Smooth muscle cell (in vitro differentiated cells): ENCODE measurements at regions not wholly inside any gene's neighbourhood (a gene's known extent, or its start where the extent isn't known, plus 50 kb on each side); places are given as distances from the start of the nearest gene placed in this dataset.

Experiments used
- DNase-seq: peaks from one replicate; lab custom pipeline; 2025; ENCODE audit not compliant: unreplicated experiment; lab: John Stamatoyannopoulos, UW
- H2AFZ ChIP-seq: fragments of 200-600 bp; sonication (generic); 2 replicates; pipeline ENCODE4 v1.6.0; 2016; ENCODE audit warnings: antibody characterized with exemption, low read depth, mild to moderate bottlenecking
- H3F3A ChIP-seq: fragments of 200-600 bp; sonication (generic); 2 replicates; pipeline ENCODE4 v1.6.0; 2017; ENCODE audit warnings: antibody characterized with exemption, low read depth
- H3K27ac ChIP-seq: fragments of 200-600 bp; sonication (generic); 2 replicates; pipeline ENCODE4 v1.5.1; 2016; ENCODE audit warnings: low read depth, mild to moderate bottlenecking
- H3K27me3 ChIP-seq: fragments of 200-600 bp; sonication (generic); 2 replicates; pipeline ENCODE4 v1.6.1; 2016; ENCODE audit warnings: low read depth, mild to moderate bottlenecking
- H3K36me3 ChIP-seq: fragments of 200-600 bp; sonication (generic); 2 replicates; pipeline ENCODE4 v1.5.1; 2016; ENCODE audit warnings: low read depth
- H3K4me1 ChIP-seq: fragments of 200-600 bp; sonication (generic); 2 replicates; pipeline ENCODE4 v1.5.1; 2016; ENCODE audit warnings: low read depth
- H3K4me2 ChIP-seq: fragments of 200-600 bp; sonication (generic); 2 replicates; pipeline ENCODE4 v1.6.0; 2016; ENCODE audit warnings: mild to moderate bottlenecking
- H3K4me3 ChIP-seq: fragments of 200-600 bp; sonication (generic); 2 replicates; pipeline ENCODE4 v1.5.1; 2016; ENCODE audit warnings: mild to moderate bottlenecking
- H3K79me2 ChIP-seq: fragments of 200-600 bp; sonication (generic); 2 replicates; pipeline ENCODE4 v1.6.0; 2016; ENCODE audit warnings: low read depth, mild to moderate bottlenecking
- H3K9ac ChIP-seq: fragments of 200-600 bp; sonication (generic); 2 replicates; pipeline ENCODE4 v1.6.0; 2016; ENCODE audit warnings: low read depth
- H3K9me3 ChIP-seq: fragments of 200-600 bp; sonication (generic); replicated peaks from 2 replicates; pipeline ENCODE4 v1.5.1; 2016; ENCODE audit warnings: low read depth
- H4K20me1 ChIP-seq: fragments of 200-600 bp; sonication (generic); 2 replicates; pipeline ENCODE4 v1.6.0; 2016; ENCODE audit warnings: low read depth
- CTCF ChIP-seq: fragments of 200-600 bp; sonication (generic); IDR thresholded peaks from 2 replicates; pipeline ENCODE4 v1.5.1; 2017; ENCODE audit warnings: borderline replicate concordance, mild to moderate bottlenecking, antibody characterized with exemption; ENCODE audit not compliant: insufficient read depth, poor library complexity, severe bottlenecking
- WGBS: methylation state at CpG from one replicate; pipeline ENCODE4 v1.1.7; 2016; ENCODE audit warnings: low lambda C conversion rate; 5-methylcytosine and 5-hydroxymethylcytosine counted together

GRCh38 chr3:153094386-153094785 lies 67.6 kb upstream of the RAP2B start:
- 20% methylated on average over 1 of the region's 1 CpG for WGBS
- Histone ChIP-seq H3K4me1 (no peaks in the 10 kb centered on the region), H2AFZ (peak overlapping the region; percentile 62), H4K20me1 (no peaks in the 10 kb centered on the region), H3K4me2 (no peak overlapping the region), H3K79me2 (no peaks in the 10 kb centered on the region), H3F3A (peaks cover 4% of the 10 kb centered on the region), H3K9ac (no peak overlapping the region), H3K27me3 (no peaks in the 10 kb centered on the region), H3K36me3 (no peaks in the 10 kb centered on the region), H3K9me3 (no peaks in the 10 kb centered on the region), H3K27ac (no peak overlapping the region), H3K4me3 (no peak overlapping the region)
- no peak for DNase-seq
- no peak for TF ChIP-seq CTCF

GRCh38 chr3:153095441-153095840 lies 66.6 kb upstream of the RAP2B start:
- peaks cover 4% of the 10 kb centered on the region for H3F3A ChIP-seq
- no peaks in the 10 kb centered on the region for H3K79me2 ChIP-seq
- H2AFZ ChIP-seq: no peak overlapping the region
- H3K27me3 ChIP-seq: no peaks in the 10 kb centered on the region
- no peaks in the 10 kb centered on the region for H4K20me1 ChIP-seq
- TF ChIP-seq CTCF: no peak
- DNase-seq: no peak
- H3K9me3 ChIP-seq: no peaks in the 10 kb centered on the region
- no peak overlapping the region for H3K27ac ChIP-seq
- WGBS: 100% methylated on average over 1 of the region's 1 CpG
- H3K4me1 ChIP-seq: no peaks in the 10 kb centered on the region
- H3K9ac ChIP-seq: no peak overlapping the region
- no peak overlapping the region for H3K4me3 ChIP-seq
- H3K4me2 ChIP-seq: no peak overlapping the region
- H3K36me3 ChIP-seq: no peaks in the 10 kb centered on the region

- Histone ChIP-seq H3K9me3 (no peaks in the 10 kb centered on the region), H3K36me3 (no peaks in the 10 kb centered on the region), H4K20me1 (no peaks in the 10 kb centered on the region), H3K79me2 (no peaks in the 10 kb centered on the region), H3K4me1 (no peaks in the 10 kb centered on the region), H3K27me3 (no peaks in the 10 kb centered on the region), H2AFZ (no peak overlapping the region), H3K9ac (no peak overlapping the region), H3K4me2 (no peak overlapping the region), H3F3A (peaks cover 4% of the 10 kb centered on the region), H3K27ac (no peak overlapping the region), H3K4me3 (no peak overlapping the region)
- no peak for TF ChIP-seq CTCF
- no peak for DNase-seq
- 77% methylated on average over 7 of the region's 7 CpGs for WGBS
These were observed 65.3 kb upstream of the RAP2B start for GRCh38 chr3:153096731-153097131.

GRCh38 chr3:153097213-153097612 lies 64.8 kb upstream of the RAP2B start:
- no peaks in the 10 kb centered on the region for H3K27me3 ChIP-seq
- no peak overlapping the region for H2AFZ ChIP-seq
- H3K79me2 ChIP-seq: no peaks in the 10 kb centered on the region
- no peaks in the 10 kb centered on the region for H4K20me1 ChIP-seq
- no peak overlapping the region for H3K4me3 ChIP-seq
- H3K9me3 ChIP-seq: no peaks in the 10 kb centered on the region
- no peak for TF ChIP-seq CTCF
- no peaks in the 10 kb centered on the region for H3K4me1 ChIP-seq
- peaks cover 4% of the 10 kb centered on the region for H3F3A ChIP-seq
- H3K36me3 ChIP-seq: no peaks in the 10 kb centered on the region
- no peak for DNase-seq
- no peak overlapping the region for H3K4me2 ChIP-seq
- H3K27ac ChIP-seq: no peak overlapping the region
- H3K9ac ChIP-seq: no peak overlapping the region
